Calu3 (cell line): ENCODE measurements at regions not wholly inside any gene's neighbourhood (a gene's known extent, or its start where the extent isn't known, plus 50 kb on each side); places are given as distances from the start of the nearest gene placed in this dataset.

Source experiments
- BruUV-seq: library from RNA; stranded (reverse); fragments of 400-500 nt; replicated peaks from 2 replicates; lab custom pipeline; 2021; lab: Mats Ljungman, UMichigan
- CTCF ChIA-PET: fragments of 300-600 bp; sonication (Branson Sonifier 250); formaldehyde crosslinking; loops from one replicate; lab custom pipeline; 2022; ENCODE audit warnings: antibody characterized with exemption; lab: Charles Lee
- DNase-seq: peaks from one replicate; pipeline ENCODE4 v3.0.0; 2022
- H3K27ac Mint-ChIP-seq: one replicate; pipeline ENCODE4 v1.8.0; 2022; ENCODE audit warnings: mixed read lengths; ENCODE audit not compliant: unreplicated experiment
- H3K27me3 Mint-ChIP-seq: one replicate; pipeline ENCODE4 v1.8.0; 2022; ENCODE audit warnings: mixed read lengths; ENCODE audit not compliant: unreplicated experiment
- H3K36me3 Mint-ChIP-seq: one replicate; pipeline ENCODE4 v1.8.0; 2022; ENCODE audit warnings: mild to moderate bottlenecking, moderate library complexity, mixed read lengths; ENCODE audit not compliant: insufficient read depth, unreplicated experiment
- H3K4me1 Mint-ChIP-seq: one replicate; pipeline ENCODE4 v1.8.0; 2022; ENCODE audit warnings: mild to moderate bottlenecking, low read depth, mixed read lengths; ENCODE audit not compliant: unreplicated experiment
- H3K4me3 Mint-ChIP-seq: one replicate; pipeline ENCODE4 v1.8.0; 2022; ENCODE audit warnings: mild to moderate bottlenecking, low read depth, moderate library complexity, mixed read lengths; ENCODE audit not compliant: unreplicated experiment
- H3K9me3 Mint-ChIP-seq: one replicate; pipeline ENCODE4 v1.8.0; 2022; ENCODE audit warnings: low read depth, mixed read lengths; ENCODE audit not compliant: unreplicated experiment
- CTCF ChIP-seq: fragments of 200-600 bp; IDR thresholded peaks from one replicate; pipeline ENCODE4 v1.8.0; 2022; ENCODE audit warnings: antibody characterized with exemption; ENCODE audit not compliant: unreplicated experiment
- intact Hi-C: fragments of 100-400 bp; cut with micrococcal nuclease; formaldehyde crosslinking; loops from one replicate; pipeline ENCODE4 v1.10.0; 2022; ENCODE audit not compliant: unreplicated experiment

GRCh38 chr5:68628082-68628814 is 412.7 kb downstream of the PIK3R1 start:
- Mint-ChIP-seq H3K4me3 (no peak overlapping the region), H3K27ac (no peak overlapping the region), H3K9me3 (no peaks in the 10 kb centered on the region), H3K27me3 (peaks cover 10% of the 10 kb centered on the region), H3K36me3 (no peaks in the 10 kb centered on the region), H3K4me1 (no peaks in the 10 kb centered on the region)
- CTCF ChIA-PET: no interaction called here
- intact Hi-C loops: no loop called here
- no TSS peak for BruUV-seq
- DNase-seq: no peak
- no peak for TF ChIP-seq CTCF

- Mint-ChIP-seq H3K9me3 (no peaks in the 10 kb centered on the region), H3K27ac (no peak overlapping the region), H3K4me1 (no peaks in the 10 kb centered on the region), H3K36me3 (no peaks in the 10 kb centered on the region), H3K27me3 (no peaks in the 10 kb centered on the region), H3K4me3 (no peak overlapping the region)
- TF ChIP-seq CTCF: no peak
- CTCF ChIA-PET: no interaction called here
- no TSS peak for BruUV-seq
- intact Hi-C loops: no loop called here
- no peak for DNase-seq
Measured at GRCh38 chr5:68630354-68630753, 414.8 kb downstream of the PIK3R1 start.

- no peak overlapping the region for H3K27ac Mint-ChIP-seq
- no TSS peak for BruUV-seq
- H3K4me3 Mint-ChIP-seq: no peak overlapping the region
- no peaks in the 10 kb centered on the region for H3K4me1 Mint-ChIP-seq
- TF ChIP-seq CTCF: no peak
- intact Hi-C loops: no loop called here
- no peaks in the 10 kb centered on the region for H3K36me3 Mint-ChIP-seq
- no peak for DNase-seq
- H3K27me3 Mint-ChIP-seq: no peaks in the 10 kb centered on the region
- H3K9me3 Mint-ChIP-seq: no peaks in the 10 kb centered on the region
- CTCF ChIA-PET: interaction anchor here (0.6 kb wide), 1 partner anchor 17 kb away, joined by 3 read pairs; no protein-coding TSS in a partner anchor
Measured at GRCh38 chr5:68631884-68632283, 416.3 kb downstream of the PIK3R1 start.

GRCh38 chr5:68641211-68641610 is 425.7 kb downstream of the PIK3R1 start:
- Mint-ChIP-seq H3K4me1 (no peaks in the 10 kb centered on the region), H3K27me3 (no peaks in the 10 kb centered on the region), H3K9me3 (no peaks in the 10 kb centered on the region), H3K27ac (no peak overlapping the region), H3K36me3 (no peaks in the 10 kb centered on the region), H3K4me3 (no peak overlapping the region)
- DNase-seq: no peak
- CTCF ChIA-PET: no interaction called here
- intact Hi-C loops: no loop called here
- no peak for TF ChIP-seq CTCF
- BruUV-seq: no TSS peak
